ENCODE measurements at regions not wholly inside any gene's neighbourhood (a gene's known extent, or its start where the extent isn't known, plus 50 kb on each side); places are given as distances from the start of the nearest gene placed in this dataset.
"Not testable (repeated sequence)": the region's sequence is repeated elsewhere in the genome, so short reads cannot be mapped to it uniquely, and the experiment has no call there.

GRCh38 chr5:68983043-68983442 lies 110.8 kb upstream of the SLC30A5 start:
- DNase-seq (ENCODE audit: low spot score) = no peak

DNA sequence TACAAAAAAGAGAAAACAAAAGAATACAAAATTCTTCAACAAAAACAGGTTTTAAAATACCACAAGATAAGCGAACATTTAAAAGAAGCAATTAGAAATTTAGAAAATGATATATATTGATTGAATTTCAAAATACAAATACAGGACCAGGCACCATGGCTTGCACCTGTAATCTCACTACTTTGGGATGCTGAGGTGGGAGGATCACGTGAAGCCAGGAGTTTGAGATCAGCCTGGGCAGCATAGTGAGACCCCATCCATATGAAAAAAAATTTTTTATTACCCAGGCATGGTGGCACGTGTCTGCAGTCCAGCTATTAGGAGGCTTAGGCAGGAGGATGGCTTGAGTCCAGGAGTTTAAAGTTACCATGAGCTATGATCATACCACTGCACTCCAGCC lies 109.9 kb upstream of the SLC30A5 start:
- DNase-seq (ENCODE audit: low spot score) = no peak

GRCh38 chr5:68991279-68992084 lies 102.3 kb upstream of the SLC30A5 start:
- no peak for DNase-seq (ENCODE audit: low spot score)

- no peak for DNase-seq (ENCODE audit: low spot score)
Observed at GRCh38 chr5:68994645-68995044, 99.2 kb upstream of the SLC30A5 start.

- no peak for DNase-seq (ENCODE audit: low spot score)
Observed at GRCh38 chr5:68995845-68996545, 97.8 kb upstream of the SLC30A5 start.

- DNase-seq (ENCODE audit: low spot score) = no peak
Observed at GRCh38 chr5:68999181-68999580, 94.6 kb upstream of the SLC30A5 start.

GRCh38 chr5:69000216-69000919 lies 93.4 kb upstream of the SLC30A5 start:
- DNase-seq (ENCODE audit: low spot score) = no peak

DNA sequence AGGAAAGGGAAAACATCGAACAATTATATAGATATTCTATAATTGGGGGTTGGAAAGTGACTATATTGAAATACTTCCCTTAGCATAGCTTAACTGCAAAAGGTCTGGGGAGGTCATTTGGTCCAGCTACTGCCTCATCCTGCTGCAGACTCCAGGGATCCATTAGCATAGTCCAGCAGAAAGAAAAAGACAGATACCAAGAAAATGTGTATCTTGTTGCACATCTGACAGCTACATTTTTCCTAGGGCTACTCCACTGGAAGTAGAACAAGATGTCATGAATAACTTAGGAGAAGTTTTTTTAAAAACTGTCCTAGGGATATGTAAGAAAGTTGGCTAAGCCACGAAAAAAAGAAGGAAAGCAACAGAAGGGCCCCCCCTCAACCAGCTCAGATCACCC lies 92.9 kb upstream of the SLC30A5 start:
- no peak for DNase-seq (ENCODE audit: low spot score)

- DNase-seq (ENCODE audit: low spot score) = no peak
Observed at GRCh38 chr5:69001627-69002026, 92.2 kb upstream of the SLC30A5 start.

- DNase-seq (ENCODE audit: low spot score) = no peak
Observed at GRCh38 chr5:69004127-69004526, 89.7 kb upstream of the SLC30A5 start.

DNA sequence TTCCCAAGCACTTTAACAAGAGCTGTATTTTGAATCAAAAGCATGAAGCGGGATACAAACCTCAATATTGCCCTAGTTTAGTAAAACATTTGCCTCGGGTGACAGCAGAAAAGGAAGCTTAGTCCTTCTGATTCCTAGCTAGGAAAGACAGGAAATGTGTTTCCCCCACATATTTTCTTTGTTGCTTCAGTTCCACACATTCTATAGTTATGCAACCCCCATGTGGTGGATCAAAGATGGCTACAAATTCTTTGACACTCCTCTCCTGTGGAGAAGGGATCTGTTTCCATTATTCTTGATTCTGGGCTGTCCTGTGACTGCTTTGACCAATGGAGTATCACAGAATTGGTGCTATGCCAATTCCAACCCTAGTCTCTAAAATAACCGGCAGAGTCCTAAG lies 89.1 kb upstream of the SLC30A5 start:
- DNase-seq (ENCODE audit: low spot score) = no peak

GRCh38 chr5:69006030-69006429 lies 87.8 kb upstream of the SLC30A5 start:
- DNase-seq (ENCODE audit: low spot score) = no peak

GRCh38 chr5:69007163-69007562 lies 86.7 kb upstream of the SLC30A5 start:
- no peak for DNase-seq (ENCODE audit: low spot score)

GRCh38 chr5:69007726-69008368 lies 86.0 kb upstream of the SLC30A5 start:
- DNase-seq (ENCODE audit: low spot score) = peak; percentile 82

- no peak for DNase-seq (ENCODE audit: low spot score)
Observed at GRCh38 chr5:69010476-69010875, 83.3 kb upstream of the SLC30A5 start.

DNA sequence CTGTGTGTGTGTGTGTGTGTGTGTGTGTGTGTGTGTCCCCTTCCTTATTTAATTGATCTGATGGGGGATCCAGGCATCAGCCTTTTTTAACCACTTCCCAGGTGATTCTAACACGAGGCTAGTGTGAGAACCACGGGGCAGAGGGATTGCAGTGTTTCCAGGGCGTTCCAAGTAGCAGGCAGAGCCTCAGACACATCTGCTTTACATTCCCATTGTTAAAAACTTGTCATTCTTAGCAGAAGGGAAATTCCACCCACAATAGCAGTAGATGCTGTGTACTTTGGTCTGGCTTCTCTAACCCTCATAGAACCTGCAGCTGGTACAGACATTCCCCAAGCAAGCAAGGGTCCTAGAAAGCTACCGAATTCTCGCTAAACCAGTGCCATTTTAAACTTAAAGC lies 81.9 kb upstream of the SLC30A5 start:
- no peak for DNase-seq (ENCODE audit: low spot score)

DNA sequence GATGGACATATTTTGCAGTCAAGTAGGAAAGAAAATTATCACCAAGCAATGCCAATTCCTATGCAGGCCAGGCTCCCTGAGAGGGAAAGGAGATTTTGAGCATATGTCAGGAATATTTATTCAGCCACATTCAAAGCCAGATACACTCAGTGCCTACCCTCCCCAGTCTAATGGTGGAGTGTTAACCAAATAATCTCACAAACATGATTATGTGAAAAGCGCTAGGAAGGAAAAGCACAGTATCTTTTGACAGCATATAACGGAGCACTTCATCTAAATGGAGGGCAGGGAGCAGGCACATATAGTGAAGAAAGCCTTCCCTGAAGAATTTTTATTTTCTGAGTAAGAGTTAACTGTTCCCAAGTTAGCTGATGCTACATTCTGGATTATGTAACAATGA lies 80.3 kb upstream of the SLC30A5 start:
- DNase-seq (ENCODE audit: low spot score) = no peak

GRCh38 chr5:69014007-69014406 lies 79.8 kb upstream of the SLC30A5 start:
- not testable (repeated sequence) for DNase-seq (ENCODE audit: low spot score)

GRCh38 chr5:69019668-69020375 lies 74.0 kb upstream of the SLC30A5 start:
- no peak for DNase-seq (ENCODE audit: low spot score)

- peak; percentile 45 for DNase-seq (ENCODE audit: low spot score)
Observed at GRCh38 chr5:69024241-69024651, 69.6 kb upstream of the SLC30A5 start.

DNA sequence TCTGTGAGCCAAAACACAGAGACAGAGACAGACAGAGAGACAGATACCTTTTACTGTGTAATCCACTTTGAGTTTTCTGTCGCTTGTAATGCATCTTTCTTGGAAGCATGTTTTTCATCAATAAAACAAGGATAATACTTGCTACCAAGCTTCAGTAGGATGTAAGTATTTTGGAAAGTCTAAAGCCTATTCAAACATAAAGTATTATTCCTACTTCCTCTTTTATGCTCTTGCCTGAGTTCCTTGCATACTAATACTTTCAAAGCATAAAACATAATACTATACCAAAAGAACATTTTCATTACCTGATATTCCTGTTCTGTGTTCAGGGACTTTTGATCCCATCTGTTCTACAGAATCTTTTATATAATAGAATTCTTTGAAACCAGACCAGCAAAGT lies 64.5 kb upstream of the SLC30A5 start:
- DNase-seq (ENCODE audit: low spot score) = no peak

All from ecto neural progenitor cell (in vitro differentiated cells).